MM.1S (cell line): ENCODE measurements at regions not wholly inside any gene's neighbourhood (a gene's known extent, or its start where the extent isn't known, plus 50 kb on each side); places are given as distances from the start of the nearest gene placed in this dataset.

Source experiments
- DNase-seq: peaks from one replicate; pipeline ENCODE4 v3.0.0-alpha.2; 2015
- H2AFZ ChIP-seq: fragments of 300-600 bp; sonication (generic); 2 replicates; pipeline ENCODE4 v1.6.0; 2016; ENCODE audit warnings: antibody characterized with exemption, low read length
- H3F3A ChIP-seq: fragments of 300-600 bp; sonication (generic); 2 replicates; pipeline ENCODE4 v1.6.1; 2016; ENCODE audit warnings: mild to moderate bottlenecking, antibody characterized with exemption, low read length, moderate library complexity, mixed read lengths; ENCODE audit not compliant: insufficient read depth
- H3K27ac ChIP-seq: fragments of 300-600 bp; sonication (generic); 2 replicates; pipeline ENCODE4 v1.5.1; 2016; ENCODE audit warnings: mild to moderate bottlenecking, low read length
- H3K27me3 ChIP-seq: fragments of 300-600 bp; sonication (generic); replicated peaks from 2 replicates; pipeline ENCODE4 v1.6.0; 2016; ENCODE audit warnings: low read length; ENCODE audit not compliant: insufficient read depth
- H3K36me3 ChIP-seq: fragments of 300-600 bp; sonication (generic); replicated peaks from 2 replicates; pipeline ENCODE4 v1.6.1; 2016; ENCODE audit warnings: mild to moderate bottlenecking, low read length, mixed read lengths; ENCODE audit not compliant: insufficient read depth
- H3K4me1 ChIP-seq: fragments of 300-600 bp; sonication (generic); 2 replicates; pipeline ENCODE4 v1.6.1; 2016; ENCODE audit warnings: low read length, mixed read lengths
- H3K4me2 ChIP-seq: fragments of 300-600 bp; sonication (generic); 2 replicates; pipeline ENCODE4 v1.6.0; 2016; ENCODE audit warnings: low read depth, low read length
- H3K4me3 ChIP-seq: fragments of 300-600 bp; sonication (generic); 2 replicates; pipeline ENCODE4 v1.5.1; 2016; ENCODE audit warnings: low read length, mixed read lengths
- H3K79me2 ChIP-seq: fragments of 300-600 bp; sonication (generic); 2 replicates; pipeline ENCODE4 v1.6.1; 2016; ENCODE audit warnings: mixed run types, low read length, mixed read lengths
- H3K9ac ChIP-seq: fragments of 300-600 bp; sonication (generic); 2 replicates; pipeline ENCODE4 v1.6.1; 2016; ENCODE audit warnings: low read length, mixed read lengths
- H3K9me2 ChIP-seq: fragments of 300-600 bp; sonication (generic); replicated peaks from 2 replicates; pipeline ENCODE4 v1.6.1; 2016; ENCODE audit warnings: mild to moderate bottlenecking, low read length, mixed read lengths; ENCODE audit not compliant: insufficient read depth
- H3K9me3 ChIP-seq: fragments of 300-600 bp; sonication (generic); replicated peaks from 2 replicates; pipeline ENCODE4 v1.6.1; 2016; ENCODE audit warnings: mild to moderate bottlenecking, low read length, mixed read lengths; ENCODE audit not compliant: insufficient read depth
- H4K20me1 ChIP-seq: fragments of 300-600 bp; sonication (generic); 2 replicates; pipeline ENCODE4 v1.6.1; 2016; ENCODE audit warnings: mild to moderate bottlenecking, low read length, moderate library complexity, mixed read lengths; ENCODE audit not compliant: insufficient read depth
- EZH2 ChIP-seq: fragments of 300-600 bp; sonication (generic); optimal IDR thresholded peaks from 2 replicates; pipeline ENCODE3; 2017; ENCODE audit warnings: low read depth, mild to moderate bottlenecking, antibody characterized with exemption, low read length, mixed read lengths
- EZH2phosphoT487 ChIP-seq: fragments of 300-600 bp; sonication (generic); IDR thresholded peaks from 2 replicates; pipeline ENCODE4 v1.6.1; 2018; ENCODE audit warnings: antibody characterized with exemption, low read length
- TF ChIP-seq, protein P1 (sequence below): fragments of 300-600 bp; sonication (generic); IDR thresholded peaks from 2 replicates; pipeline ENCODE4 v1.5.1; 2016; ENCODE audit warnings: antibody characterized with exemption, low read length, mixed read lengths

DNA sequence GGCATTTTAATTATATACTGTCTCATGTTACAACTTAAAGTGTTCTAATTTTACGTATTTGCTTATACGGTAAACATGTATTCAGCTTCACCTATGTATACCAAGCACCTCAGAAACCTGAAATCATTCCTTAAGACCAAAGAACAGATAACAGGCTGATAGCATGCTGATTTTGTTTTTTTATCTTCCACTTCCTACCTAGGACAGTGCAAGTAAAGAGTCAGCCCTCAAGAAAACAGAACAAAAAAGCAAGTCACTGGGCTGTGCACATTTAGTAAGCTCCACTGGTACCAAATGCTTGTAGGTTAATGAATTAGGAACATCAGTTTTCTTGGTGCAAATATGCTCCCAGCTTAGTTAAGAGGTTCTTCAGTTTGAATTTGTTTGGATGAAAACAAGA is 611.3 kb downstream of the VRK1 start:
- no peaks in the 10 kb centered on the region for H3K27me3 ChIP-seq
- no peaks in the 10 kb centered on the region for H3K36me3 ChIP-seq
- H3K9ac ChIP-seq = no peak overlapping the region
- no peak overlapping the region for H2AFZ ChIP-seq
- no peaks in the 10 kb centered on the region for H3K4me1 ChIP-seq
- no peaks in the 10 kb centered on the region for H3K79me2 ChIP-seq
- H4K20me1 ChIP-seq = no peaks in the 10 kb centered on the region
- H3K27ac ChIP-seq = no peak overlapping the region
- no peaks in the 10 kb centered on the region for H3K9me2 ChIP-seq
- TF ChIP-seq EZH2 (no peak), EZH2phosphoT487 (no peak)
- TF ChIP-seq, protein P1, sequence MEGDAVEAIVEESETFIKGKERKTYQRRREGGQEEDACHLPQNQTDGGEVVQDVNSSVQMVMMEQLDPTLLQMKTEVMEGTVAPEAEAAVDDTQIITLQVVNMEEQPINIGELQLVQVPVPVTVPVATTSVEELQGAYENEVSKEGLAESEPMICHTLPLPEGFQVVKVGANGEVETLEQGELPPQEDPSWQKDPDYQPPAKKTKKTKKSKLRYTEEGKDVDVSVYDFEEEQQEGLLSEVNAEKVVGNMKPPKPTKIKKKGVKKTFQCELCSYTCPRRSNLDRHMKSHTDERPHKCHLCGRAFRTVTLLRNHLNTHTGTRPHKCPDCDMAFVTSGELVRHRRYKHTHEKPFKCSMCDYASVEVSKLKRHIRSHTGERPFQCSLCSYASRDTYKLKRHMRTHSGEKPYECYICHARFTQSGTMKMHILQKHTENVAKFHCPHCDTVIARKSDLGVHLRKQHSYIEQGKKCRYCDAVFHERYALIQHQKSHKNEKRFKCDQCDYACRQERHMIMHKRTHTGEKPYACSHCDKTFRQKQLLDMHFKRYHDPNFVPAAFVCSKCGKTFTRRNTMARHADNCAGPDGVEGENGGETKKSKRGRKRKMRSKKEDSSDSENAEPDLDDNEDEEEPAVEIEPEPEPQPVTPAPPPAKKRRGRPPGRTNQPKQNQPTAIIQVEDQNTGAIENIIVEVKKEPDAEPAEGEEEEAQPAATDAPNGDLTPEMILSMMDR = no peak
- H3K4me3 ChIP-seq = no peak overlapping the region
- no peaks in the 10 kb centered on the region for H3K9me3 ChIP-seq
- no peaks in the 10 kb centered on the region for H3F3A ChIP-seq
- H3K4me2 ChIP-seq = no peak overlapping the region
- no peak for DNase-seq

DNA sequence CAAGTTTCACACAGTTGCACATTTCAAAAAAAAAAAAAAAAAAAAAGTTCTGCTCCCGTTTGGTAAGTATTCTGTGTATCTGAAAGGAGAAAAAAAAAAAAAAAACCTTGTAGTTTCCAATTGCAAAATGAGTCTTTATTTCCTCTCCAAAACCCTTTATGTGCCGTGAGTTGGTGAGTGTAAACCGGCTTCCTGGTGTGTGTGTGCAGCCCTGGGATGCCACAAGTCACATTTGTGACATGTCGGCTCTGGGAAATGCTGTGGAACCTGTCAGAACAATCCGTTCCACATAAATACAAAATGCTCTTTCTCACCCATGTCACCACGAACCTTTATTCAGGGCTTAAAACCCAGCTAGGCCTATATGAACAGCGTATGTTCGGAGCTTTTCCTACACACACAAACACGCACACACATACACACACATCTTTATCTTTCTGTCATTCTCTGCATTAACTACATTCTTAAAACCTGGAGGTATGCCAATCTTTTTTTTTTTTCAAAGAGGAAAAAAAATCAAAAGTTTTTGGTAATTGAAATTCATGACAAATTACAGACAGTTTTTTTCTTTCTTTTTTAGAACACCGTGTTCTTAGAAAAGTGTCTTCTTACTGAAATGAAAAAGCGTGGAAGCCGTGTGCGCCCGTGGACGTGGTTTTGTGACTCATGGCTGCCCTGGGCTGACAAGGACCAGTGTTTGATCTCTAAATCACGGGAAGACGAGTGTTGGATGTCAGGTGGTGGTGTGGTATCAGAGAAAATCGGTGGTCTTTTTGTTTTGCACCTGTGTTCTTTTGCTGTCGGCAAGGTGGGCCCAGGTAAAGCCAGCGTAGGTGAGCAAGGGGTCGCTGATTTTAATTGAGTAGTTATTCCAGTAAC is 612.0 kb downstream of the VRK1 start:
- peak; percentile 10 for DNase-seq
- TF ChIP-seq EZH2phosphoT487 (no peak), EZH2 (no peak)
- TF ChIP-seq, protein P1 = no peak
- Histone ChIP-seq H3K79me2 (no peaks in the 10 kb centered on the region), H3K4me1 (no peaks in the 10 kb centered on the region), H3K4me3 (no peak overlapping the region), H3F3A (no peaks in the 10 kb centered on the region), H3K4me2 (no peak overlapping the region), H3K9ac (no peak overlapping the region), H3K36me3 (no peaks in the 10 kb centered on the region), H3K9me2 (no peaks in the 10 kb centered on the region), H3K9me3 (no peaks in the 10 kb centered on the region), H4K20me1 (no peaks in the 10 kb centered on the region), H3K27me3 (no peaks in the 10 kb centered on the region), H2AFZ (no peak overlapping the region), H3K27ac (no peak overlapping the region)

DNA sequence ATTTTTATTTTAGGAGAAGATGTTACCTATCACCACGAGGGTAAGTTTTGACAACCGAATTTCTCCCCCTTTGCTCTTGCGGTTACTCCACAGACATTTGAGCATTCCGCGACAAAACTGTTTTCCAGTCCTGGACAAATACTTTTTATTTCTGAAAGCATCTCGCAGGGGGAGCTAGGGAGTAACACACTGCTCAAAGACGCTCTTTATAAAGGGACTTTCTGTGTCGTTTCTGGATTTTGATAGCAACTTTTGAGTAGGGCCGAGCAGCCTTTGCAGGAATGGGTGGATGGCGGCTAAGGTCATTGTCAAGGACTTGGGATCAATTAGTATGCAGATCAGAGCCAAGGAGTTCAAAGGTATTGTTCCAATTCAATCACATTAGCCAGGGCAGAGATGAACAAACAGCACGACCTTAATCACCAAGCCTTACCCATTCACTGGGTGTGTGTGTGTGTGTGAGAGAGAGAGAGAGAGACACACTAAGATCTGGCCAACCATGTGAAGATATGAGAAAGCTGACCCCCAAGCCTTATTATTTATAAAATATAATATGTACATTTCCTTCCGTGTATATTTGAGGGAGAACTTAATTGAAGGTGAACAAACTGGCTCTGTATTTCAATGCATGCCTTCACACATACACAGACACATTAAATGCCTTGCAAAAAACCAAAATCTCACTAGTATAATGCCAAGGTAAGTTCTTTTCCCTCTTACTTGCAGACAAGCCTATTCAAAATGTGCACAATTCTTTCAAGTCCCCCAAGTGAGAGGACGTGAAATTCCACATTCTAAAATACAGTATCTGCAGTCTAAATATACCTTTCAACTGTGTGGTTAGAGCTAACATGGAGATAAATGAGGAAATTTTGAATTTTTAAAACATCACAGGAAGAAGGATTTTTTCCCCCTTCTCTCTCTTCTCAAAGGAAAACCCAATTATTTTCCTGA is 613.8 kb downstream of the VRK1 start:
- no peak for TF ChIP-seq EZH2phosphoT487
- TF ChIP-seq, protein P1 = no peak
- Histone ChIP-seq H2AFZ (no peak overlapping the region), H3K36me3 (no peaks in the 10 kb centered on the region), H3K4me3 (no peak overlapping the region), H3K9me2 (no peaks in the 10 kb centered on the region), H3K4me2 (no peak overlapping the region), H3K9ac (no peak overlapping the region), H3K27ac (no peak overlapping the region), H3K79me2 (no peaks in the 10 kb centered on the region), H3K27me3 (no peaks in the 10 kb centered on the region), H3F3A (no peaks in the 10 kb centered on the region), H3K9me3 (no peaks in the 10 kb centered on the region), H3K4me1 (no peaks in the 10 kb centered on the region), H4K20me1 (no peaks in the 10 kb centered on the region)
- no peak for DNase-seq
